ENCODE measurements at regions not wholly inside any gene's neighbourhood (a gene's known extent, or its start where the extent isn't known, plus 50 kb on each side); places are given as distances from the start of the nearest gene placed in this dataset.

DNA sequence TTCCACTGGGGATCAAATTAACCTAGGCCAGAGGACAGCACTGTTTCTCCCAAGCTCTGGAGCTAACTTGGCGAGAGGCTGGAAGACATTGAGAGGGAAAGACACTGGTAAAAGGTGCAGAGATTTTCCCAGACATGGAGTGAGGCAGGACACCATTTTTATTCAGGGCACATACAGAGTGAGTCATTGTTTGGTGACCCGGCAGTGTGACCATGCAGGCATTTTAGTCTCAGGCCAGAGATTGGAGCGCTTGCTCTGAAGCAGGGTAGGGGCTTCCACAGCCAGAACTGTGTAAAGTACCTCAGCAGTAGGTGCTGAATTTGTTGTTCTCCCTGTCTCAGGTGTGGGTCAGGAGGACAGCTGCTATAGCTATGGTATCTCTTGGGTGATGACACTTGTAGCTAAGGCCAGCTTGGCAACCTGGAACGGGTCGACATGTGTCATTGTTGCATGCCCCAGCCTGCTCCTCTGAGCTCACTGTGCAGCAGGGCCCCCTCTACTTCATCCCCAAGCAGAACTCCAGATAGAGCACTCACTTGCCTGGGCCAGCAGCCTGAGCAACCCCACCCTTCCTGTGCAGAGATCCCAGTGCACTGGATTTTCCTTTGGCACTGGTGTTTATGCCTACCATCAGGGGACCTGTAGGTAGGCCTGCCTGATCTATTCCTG is 79.8 kb upstream of the ATP8A1 start:
- ATAC-seq: no peak

DNA sequence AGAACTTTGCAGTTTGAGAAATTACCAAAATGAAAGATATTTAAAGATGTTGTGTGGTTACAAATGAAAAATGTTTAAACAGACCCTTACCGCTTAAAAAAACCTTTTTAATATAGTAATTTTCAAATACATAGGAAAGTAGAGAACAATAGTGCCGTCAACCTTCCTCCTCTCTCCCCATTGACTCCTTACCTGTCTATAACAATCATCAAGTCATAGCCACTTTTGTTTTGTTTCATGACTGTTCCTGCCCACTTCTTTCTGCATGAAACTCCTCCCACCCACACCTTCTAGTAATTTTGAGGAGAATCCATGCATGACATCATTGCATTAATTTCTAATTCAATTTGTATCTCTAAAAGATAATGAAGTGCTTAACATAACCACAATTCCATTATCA is 76.5 kb upstream of the ATP8A1 start:
- no peak for ATAC-seq

DNA sequence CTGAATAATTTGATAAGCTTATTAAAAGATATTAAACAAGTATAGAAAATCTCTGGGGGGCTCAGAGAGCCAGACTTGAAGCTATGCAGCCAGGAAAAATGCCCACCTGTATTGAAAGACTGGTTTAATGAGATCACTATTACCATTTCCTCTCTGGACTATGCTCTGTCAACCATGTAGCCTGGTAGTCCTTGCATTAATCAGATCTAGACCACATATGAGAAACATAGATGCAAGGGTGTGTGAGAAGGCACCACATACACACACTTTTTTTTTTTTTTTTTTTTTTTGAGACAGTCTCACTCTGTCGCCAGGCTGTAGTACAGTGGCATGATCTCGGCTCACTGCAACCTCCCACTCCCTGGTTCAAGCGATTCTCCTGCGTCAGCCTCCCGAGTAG is 75.9 kb upstream of the ATP8A1 start:
- no peak for ATAC-seq

DNA sequence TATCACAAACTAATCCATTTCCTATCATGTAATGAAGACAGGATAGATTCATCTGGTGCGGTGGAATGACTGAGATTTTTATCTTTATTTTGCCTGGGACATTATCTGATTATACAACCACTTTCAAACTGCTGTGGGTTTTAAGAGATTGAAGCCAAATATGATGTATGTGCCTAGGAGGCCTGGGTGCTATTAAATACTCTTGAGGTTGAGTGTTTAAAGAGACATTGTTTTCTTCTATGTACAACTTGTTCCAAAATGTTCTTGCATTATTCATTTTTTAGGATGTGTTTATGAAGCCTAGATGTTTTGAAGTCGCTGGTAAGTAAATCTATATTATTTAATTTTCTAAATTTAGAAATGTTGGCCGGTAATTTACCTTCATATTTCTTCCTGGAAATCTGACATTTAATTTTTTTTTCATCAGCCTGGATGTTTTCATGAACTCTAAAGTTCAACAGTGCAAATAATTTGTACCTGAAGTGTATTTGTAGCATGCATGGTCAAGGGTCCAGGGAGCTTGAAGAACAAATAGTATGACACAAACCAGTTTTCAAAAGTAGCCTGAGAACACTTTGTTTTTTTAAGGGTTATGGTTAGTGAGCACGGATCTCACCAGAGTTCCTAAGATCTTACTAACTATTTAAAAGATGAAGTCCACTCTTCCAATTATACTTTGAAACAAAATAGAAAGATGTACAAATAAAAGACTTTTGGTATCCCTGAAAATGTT is 72.8 kb upstream of the ATP8A1 start:
- no peak for ATAC-seq

DNA sequence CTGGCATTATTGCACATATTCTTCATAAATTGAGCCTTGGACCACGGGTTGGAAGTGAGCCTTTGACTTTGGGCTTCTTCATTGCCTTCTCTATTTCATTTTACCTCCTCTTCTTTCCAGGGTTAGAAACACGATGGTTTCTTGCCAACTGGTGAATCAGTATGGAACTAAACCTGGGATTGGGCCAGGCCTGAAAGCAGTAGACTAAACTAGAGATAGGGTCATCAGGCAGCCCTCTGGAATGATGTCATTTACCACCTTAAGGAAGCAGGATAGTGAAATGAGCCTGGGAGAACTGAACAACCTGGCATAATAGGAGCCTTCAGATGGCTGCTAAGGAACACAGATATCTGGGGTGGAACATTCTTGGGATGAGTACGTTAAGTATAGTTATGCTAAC is 67.5 kb upstream of the ATP8A1 start:
- no peak for ATAC-seq

DNA sequence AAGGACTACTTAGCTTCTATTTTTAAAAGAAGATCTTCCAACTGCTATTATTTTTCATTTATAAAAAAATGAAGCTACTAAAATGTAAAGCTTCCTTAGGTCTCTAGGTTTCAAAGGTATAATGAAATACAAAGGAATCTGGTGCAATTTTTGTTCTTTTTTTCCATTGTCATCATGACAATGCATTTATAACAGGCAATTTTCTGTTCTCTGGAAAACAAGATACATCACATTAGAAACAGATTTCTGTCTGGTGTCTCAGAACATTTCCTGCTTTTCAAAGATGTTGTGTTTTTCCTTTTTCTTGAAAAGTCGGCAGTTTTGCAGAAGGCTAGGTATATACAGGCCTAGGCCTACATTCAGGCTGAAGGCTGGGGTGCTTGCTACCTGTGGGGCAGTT is 63.6 kb upstream of the ATP8A1 start:
- no peak for ATAC-seq

DNA sequence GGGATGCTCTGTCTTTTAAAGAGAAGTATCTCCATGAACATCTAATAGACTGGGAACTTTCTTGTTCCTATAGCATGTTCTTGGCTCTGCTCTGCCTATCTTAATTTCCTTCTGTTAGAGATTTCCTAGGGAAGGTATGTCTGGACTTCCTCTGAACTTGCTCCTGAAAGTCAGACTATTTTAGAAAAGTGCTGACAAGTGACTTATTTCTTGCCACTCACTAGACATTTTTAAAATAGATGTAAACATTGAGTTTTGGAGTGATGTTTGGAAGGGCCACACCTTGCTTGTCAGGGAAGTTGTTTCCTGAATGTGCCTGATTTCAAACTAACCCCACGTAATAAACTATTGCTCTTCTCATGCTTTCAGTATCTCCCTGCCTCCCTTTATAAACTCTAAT is 62.4 kb upstream of the ATP8A1 start:
- ATAC-seq: no peak

DNA sequence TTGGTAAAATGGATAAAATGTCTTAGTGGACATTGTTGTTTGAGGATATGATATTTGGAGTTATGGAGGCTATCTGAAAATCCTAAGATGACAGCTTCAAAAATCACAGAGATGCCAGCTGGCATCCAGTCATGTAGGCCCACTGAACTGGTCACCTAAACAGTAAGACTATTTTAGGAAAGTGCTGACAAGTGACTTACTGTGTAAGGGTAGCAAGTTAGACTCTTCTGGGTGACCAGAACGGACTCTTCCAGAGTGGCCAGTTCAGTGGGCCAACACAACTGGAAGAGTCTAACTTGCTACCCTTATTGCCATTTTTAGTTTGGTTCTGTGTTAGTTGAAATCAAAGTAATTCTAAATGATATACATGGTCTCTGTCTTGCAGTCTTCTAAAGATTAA is 61.4 kb upstream of the ATP8A1 start:
- ATAC-seq: no peak

DNA sequence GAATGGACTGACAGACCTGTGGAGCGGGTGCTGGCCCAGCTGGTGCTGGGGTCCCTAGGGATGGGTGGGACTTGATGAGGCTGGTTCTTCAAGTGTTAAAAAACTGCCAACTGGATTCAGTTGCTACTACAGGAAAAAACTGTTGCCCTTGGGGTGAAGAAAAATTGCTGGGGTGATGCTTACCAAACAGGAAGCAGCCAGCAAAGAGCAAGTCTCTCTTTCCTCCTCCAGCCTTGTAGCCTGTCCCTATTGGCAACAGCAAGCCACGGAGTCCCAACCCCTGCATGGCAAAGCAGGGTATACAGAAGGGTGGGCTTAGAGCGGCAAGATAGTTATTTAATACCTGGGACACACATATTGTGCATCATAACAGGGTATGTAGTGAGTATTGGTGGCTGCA is 60.1 kb upstream of the ATP8A1 start:
- no peak for ATAC-seq

DNA sequence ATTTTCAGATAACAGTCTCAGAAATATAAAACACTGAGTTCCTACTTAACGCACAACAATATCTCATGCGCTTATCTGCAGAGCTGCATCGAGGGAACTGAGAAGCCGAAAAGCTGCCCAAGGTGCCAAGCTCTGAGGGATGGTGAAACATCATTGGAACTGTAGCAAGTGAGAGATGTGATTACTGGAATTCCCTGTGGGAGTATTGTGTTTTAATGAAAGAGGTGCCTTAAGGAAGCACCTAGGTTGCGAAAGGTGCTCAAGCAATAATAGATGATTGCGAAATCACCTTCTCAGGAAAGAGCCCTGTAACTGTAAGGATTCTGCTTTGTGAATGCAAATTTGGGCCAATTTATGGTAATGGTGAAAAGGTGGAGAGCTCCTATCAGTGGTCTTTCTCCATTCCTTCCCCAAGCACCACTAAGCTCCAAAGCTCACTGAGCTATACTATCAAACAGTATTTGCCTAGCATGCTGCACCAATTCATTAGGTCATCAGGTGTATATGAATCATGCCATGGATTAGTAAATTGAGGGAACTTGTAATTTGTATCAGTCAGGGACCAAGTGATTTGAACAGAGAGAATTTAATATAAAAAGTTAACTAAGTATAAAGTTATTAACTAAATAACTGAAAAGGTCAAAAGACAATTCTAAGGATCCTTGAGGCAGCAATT is 59.0 kb upstream of the ATP8A1 start:
- no peak for ATAC-seq

DNA sequence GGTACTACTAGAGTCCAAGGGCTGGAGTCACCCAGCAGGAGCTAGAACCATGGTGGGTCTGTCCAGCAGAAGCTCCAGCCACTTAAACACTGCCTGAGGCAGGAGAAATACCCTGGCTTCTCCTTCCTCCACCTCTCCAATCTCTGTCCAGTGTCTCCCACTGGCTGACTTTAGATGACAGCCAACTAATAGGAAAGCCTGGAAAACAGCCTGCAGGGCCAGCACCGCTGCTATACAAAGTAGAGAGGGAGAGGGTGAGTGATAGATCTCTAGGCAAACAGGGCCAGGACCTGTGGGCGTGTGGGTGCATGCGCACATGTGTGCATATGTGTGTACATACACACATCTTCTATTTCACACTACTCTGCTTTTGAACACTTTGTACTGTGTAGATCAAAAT is 56.5 kb upstream of the ATP8A1 start:
- no peak for ATAC-seq

DNA sequence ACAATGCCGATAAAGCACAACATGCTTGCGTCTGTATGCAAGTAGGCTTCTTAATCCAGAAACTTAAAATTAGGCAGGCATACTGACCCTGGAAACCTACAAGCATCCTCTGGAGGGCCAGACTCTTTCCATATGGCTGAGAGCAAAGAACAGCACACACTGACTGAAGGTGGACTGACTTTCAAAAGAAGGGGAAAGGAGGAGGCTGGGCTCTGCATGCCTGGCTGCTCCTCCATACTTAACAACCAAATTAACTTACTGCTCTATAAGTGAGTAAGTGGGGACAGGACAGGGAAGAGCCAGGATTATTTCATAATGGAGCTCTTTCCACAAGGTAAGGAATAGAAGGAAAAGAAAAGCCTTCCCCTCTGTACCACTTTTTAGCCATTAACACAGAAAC is 55.9 kb upstream of the ATP8A1 start:
- no peak for ATAC-seq

DNA sequence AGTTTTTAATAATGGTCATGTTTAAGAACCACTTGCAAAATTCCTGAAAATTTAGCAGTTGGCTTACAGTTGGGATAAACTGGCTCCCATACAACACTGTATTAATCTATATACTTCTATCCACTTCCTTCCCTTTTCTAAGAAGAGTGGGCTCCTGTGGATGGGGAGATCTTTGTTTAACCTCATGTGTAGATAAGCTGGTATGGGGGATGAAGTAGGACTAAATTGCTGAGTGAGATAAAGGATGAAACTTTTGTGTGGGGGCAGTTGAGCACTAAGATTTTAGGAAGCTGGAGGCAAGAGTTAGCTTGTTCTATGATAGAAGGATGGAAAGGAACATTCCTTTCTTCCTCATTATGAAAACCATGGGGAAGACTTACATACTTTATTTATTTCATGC is 54.6 kb upstream of the ATP8A1 start:
- no peak for ATAC-seq

DNA sequence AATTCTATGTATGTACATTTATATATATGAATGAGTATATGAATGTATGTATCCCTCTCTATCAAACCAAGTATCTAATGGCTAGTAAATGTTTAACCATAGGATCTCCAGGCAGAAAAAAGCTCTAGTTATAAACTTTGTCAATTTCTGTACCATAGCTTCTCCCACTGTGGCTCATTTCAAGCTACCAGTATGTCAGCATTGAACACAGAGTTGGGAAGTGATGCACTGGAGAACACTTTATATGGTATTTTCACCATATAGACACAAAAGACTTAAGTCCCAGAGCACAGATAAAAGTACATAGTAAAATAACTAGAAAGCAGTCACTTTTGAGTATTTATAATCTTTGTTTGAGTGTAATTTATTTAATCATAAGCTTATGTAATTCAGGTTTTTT is 53.9 kb upstream of the ATP8A1 start:
- ATAC-seq: no peak

DNA sequence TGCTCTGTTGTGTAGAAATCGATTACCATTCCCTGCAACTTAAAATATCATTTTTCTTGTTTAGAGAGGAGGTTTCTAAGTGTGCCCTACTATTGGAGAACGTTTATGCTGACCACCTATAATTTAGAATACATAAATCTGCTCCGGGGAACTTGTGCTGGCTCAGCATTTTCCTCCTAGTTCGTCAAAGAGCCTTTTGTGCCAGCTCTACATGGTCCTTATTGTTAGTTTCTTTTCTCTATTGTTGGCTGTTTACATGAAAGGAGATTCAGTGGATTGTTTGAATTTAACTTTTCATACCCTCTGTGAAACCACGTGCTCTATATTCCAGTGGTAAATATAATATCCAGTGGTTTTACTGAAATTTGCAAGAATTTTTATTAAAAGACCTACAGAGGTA is 53.4 kb upstream of the ATP8A1 start:
- ATAC-seq: no peak

DNA sequence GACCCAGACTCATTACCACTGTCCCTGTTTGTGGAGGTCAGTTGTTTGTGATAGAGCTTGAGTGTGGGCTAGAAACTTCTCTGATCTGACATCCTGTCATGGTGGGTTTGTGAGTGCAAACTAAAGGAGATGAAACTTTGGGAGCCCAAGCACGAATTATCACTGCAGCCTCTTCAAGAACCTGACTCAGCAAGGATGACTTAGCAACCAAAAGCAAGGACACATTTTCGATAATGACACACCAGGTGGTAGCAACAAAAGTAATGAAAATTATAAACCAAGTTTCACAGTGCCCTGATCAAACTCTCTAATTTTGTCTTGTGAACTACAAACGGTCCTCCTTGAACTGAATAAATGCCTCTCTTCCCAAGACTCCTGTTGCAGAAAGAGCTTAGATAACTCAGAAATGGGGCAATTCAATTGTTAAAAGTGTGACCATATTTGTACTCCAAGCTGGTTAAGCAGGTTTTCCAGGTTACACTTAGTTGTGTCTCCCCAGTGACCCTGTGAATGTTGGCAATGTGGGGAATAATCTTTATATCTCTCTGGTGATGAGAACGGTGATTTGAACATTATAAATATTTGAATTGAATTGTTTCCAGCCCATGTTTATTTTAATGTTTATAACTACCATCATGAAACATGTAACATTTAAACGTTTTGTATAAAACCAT is 52.6 kb upstream of the ATP8A1 start:
- no peak for ATAC-seq

DNA sequence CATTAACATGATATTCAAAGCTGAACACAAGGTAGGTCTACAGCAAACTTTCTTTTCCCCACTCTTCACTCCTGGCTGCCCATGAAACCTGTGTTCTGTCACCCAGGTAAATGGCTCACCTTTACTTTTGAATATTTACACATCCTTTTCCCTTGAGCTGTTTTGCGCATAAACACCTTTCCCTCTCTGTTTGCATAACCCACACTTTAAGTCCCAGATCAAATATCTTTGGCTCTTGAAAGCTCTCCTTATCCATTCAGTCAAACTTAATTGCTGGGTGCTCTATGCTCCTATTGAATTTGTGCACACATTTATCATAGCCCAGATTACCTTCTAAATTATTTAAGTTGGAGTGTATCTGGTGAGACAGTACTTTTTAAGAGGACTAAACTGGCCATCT is 51.7 kb upstream of the ATP8A1 start:
- no peak for ATAC-seq
